Urothelium cell line (cell line): ENCODE measurements at regions not wholly inside any gene's neighbourhood (a gene's known extent, or its start where the extent isn't known, plus 50 kb on each side); places are given as distances from the start of the nearest gene placed in this dataset.
"Not testable (repeated sequence)": the region's sequence is repeated elsewhere in the genome, so short reads cannot be mapped to it uniquely, and the experiment has no call there.

ENCODE experiments used
- DNase-seq: peaks from one replicate; pipeline ENCODE4 v3.0.0; 2011; ENCODE audit warnings: low spot score, mixed read lengths
- FAIRE-seq: peaks from 2 replicates; lab custom pipeline; 2011; peaks lifted over from hg19 to GRCh38; lab: Jason Lieb, UNC

GRCh38 chr3:95310560-95310959, 1247.7 kb downstream of the NSUN3 start:
- no peak for DNase-seq
- FAIRE-seq: no peak

DNA sequence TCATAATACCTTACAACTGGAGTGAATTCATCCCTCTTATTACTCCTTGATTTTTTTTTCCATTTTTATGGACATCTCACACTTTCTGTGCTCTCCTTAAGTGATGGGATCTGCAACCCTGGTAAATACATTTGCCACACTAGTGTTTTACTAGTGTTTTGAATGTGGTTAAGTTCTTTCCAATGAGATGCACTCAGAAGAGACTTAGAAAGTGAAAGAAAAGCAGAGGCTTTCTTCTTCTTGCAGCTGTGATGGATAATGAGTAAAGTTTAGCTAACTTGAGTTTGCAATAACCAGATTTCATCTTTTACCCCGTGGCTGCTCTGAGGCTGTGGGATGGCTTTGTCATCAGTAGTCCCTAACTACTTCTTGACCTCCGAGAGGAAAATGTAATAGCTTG, 1248.4 kb downstream of the NSUN3 start:
- no peak for DNase-seq
- no peak for FAIRE-seq

DNA sequence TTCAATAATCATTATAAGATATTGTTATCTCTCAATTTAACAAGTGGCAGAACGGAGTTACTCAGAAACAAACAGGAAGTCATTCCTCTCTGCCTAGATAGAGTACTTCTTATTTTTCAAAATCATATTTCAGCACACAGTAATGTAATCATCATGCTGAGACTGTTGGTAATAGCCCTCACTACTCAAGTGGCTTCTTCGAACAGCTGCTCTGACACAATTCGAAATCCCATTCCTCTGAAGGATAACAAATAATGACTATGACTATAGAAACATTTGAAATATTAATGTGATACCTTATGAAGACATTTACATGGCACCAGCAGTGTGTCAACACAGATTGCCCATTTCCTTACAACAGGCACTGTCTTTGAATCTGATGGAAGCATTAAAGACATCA, 1249.8 kb downstream of the NSUN3 start:
- FAIRE-seq (no peak), DNase-seq (no peak)

DNA sequence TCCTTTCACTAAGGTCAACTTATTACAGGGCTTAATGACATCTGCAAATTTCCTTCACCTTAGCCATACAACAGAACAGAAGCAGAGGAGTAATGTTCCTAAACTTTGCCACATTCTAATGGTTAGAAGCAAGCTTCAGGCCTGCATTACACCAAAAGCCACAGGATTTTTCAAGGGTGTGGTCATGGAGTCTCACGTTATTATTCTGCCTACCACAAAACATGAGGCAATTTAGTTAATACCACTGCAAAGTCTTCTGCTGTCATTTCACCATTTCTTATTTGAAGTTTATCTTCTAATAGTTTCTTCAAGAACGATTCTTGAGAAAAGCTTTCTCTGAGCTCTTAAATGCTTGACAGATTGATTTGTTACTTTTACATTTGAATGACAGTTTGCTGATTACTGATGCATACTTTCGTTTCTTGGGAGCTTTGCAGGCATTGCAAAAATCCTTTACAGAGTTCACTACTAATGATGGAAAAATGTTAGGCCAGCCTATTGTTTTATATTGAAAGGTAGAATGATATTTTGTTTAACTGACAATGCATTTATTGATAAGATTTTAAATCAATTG, 1257.1 kb downstream of the NSUN3 start:
- FAIRE-seq (no peak), DNase-seq (no peak)

DNA sequence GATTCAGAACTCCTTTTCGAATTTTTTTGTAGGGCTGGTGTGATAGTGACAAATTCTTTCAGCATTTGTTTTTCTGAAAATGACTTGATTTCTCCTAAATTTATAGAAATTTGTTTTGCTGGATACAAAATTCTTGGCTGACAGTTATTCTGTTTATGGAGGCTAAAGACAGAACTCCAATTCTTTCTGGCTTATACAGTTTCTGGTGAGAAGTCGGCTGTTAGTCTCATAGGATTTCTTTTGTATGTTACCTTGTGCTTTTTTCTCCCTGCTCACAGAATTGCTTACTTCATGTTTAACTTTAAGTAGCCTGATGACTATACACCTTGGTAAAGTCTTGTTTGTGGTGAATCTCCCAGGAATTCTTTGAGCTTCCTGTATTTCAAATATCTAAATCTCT, 1264.6 kb downstream of the NSUN3 start:
- no peak for FAIRE-seq
- DNase-seq: no peak

DNA sequence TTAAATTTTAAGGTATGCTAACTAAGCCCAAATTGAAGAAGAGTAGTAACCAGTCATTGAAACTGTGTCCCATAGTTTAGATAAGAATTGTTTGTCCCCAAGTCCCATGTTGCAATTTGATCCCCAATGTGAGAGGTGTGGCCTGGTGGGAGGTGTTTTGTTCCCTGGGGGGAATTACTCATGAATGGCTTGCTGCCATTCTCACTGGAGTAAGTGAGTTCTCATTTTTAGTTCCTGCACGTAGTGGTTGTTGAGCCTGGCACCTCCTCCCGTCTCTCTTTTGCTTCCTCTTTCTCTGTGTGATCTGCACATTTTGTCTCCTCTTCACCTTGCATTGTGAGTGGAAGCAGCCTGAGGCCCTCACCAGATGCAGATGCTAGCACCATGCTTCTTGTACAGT, 1271.0 kb downstream of the NSUN3 start:
- FAIRE-seq: peak; percentile 50
- DNase-seq: no peak

- DNase-seq: no peak
- FAIRE-seq: no peak
Observed at GRCh38 chr3:95334461-95334860, 1271.6 kb downstream of the NSUN3 start.

GRCh38 chr3:95335517-95335916, 1272.7 kb downstream of the NSUN3 start:
- FAIRE-seq (no peak), DNase-seq (no peak)

GRCh38 chr3:95338446-95338845, 1275.6 kb downstream of the NSUN3 start:
- DNase-seq (no peak), FAIRE-seq (no peak)

GRCh38 chr3:95341314-95341713, 1278.5 kb downstream of the NSUN3 start:
- DNase-seq: no peak
- no peak for FAIRE-seq

GRCh38 chr3:95343228-95343627, 1280.4 kb downstream of the NSUN3 start:
- DNase-seq (no peak), FAIRE-seq (no peak)

- no peak for DNase-seq
- FAIRE-seq: no peak
Observed at GRCh38 chr3:95343767-95344166, 1280.9 kb downstream of the NSUN3 start.

GRCh38 chr3:95347936-95348335, 1285.1 kb downstream of the NSUN3 start:
- not testable (repeated sequence) for DNase-seq, FAIRE-seq

DNA sequence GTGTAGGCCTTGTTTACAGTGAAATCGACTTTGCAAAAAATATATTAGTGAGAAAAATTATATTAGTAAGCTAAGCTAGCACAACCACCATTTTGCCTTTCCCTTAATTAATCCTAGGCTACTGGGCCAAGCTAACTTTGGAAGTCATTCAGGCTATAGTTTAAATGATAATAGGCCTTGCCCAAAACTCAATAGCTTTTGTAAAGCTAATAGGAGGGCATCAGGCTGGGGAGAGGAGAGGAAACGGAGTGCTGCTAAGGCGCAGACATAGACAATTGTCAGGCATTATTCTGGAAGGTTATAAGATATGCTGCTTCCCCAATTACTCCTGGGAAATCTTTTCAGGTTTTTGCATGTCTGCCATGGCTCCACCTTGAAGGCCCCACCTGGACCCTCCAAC, 1286.0 kb downstream of the NSUN3 start:
- no peak for FAIRE-seq
- DNase-seq: no peak

DNA sequence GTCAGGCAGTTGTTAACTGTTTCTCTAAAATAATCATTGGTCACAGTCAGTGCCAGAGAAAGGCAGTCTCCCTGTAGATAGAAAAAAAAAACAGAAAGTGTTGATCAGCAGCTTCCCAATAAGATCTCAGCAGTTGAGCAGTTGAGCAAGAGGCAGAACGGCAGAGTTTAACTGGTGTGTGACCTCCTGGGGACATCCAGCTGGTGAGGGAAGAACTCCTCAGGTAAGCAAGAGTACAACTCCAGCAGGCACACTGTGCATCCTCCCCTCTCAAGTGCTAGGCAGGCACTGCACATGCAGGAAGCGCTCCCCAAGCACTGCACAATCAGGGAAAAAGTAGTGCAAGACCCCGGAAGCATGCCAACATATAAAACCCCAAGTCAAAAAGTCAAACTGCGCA, 1287.2 kb downstream of the NSUN3 start:
- DNase-seq: no peak
- FAIRE-seq: no peak

DNA sequence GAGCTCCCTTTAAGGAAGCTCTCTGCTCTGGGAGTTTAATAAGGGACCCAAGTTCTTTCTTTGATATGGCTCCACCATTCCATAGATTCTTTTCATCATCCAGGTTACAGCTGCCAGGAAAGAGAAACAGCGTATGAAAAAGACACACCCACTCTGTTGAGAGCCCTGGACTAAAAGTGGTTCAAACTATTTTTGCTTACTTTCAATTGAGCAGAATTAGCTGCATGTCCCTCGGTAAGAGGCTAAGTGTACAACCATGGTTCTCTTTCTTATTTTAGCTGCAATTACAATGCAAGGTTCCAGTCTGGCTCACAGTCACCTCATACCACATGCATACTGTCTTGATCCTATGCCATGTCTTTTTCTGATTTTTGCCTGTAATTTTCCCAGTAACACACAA, 1288.3 kb downstream of the NSUN3 start:
- FAIRE-seq (no peak), DNase-seq (no peak)

DNA sequence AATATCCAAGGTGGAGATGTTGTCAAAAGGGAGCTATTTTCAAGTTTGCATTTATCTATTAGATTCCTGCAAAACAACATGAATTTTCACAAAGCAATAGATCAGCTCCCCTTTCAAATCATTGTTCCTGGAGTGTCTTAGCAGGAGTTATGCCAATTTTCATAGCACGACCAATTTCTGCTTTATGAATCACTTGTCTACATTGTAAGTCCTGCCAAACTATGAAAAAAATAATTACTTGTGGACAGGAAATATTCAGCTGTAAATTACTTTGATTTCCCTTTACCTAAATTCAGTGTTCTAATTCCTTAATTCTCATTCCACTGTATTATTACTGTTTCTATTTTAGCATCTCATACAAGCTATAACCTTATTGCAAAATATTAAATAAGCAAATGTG, 1289.6 kb downstream of the NSUN3 start:
- no peak for FAIRE-seq
- no peak for DNase-seq

DNA sequence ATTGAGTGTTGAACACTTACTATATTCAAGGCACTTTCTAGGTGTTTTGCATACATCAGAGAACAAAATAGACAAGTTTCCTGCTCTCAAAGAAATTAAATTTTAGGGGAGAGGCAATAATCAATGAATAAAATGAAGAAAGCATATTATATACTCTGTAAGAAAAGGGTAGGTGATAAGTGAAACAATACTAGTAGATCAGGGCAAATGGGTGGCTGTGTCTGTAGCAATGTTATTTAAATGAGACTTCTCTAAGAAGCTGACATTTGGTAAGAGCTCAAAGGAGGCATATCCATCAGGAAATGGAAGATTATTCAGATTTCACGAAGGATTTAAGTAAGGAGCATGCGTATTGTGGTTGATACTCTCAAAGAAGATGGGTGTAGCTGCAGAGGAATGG, 1291.6 kb downstream of the NSUN3 start:
- FAIRE-seq (no peak), DNase-seq (no peak)

DNA sequence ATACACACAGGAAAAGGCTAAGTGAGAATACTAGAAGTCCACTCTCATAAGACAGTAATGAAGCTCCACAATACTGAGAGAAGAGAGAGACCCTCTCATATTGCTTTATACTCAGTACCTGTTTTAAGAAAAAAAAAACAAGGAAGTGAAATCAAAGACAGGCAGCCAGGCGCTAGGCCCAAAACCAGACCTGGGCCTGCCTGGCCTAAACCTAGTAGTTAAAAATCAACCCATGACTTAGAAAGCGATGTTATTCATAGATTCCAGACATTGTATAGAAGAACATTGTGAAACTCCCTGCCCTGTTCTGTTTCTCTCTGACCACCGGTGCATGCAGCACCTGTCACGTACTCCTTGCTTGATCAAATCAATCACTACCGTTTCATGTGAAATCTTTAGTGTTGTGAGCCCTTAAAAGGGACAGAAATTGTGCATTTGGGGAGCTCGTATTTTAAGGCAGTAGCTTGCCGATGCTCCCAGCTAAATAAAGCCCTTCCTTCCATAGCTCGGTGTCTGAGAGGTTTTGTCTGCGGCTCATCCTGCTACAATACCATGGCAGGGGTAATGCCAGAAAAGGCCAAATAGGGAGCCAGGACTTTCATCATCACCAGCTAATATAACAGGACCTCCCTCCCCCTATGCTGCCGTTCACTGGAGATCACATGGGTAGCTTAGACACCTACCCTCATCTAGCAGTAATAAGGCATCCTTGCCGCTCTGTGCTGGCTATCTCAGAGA, 1294.1 kb downstream of the NSUN3 start:
- no peak for FAIRE-seq
- no peak for DNase-seq

GRCh38 chr3:95387242-95388021, 1324.6 kb downstream of the NSUN3 start:
- FAIRE-seq (no peak), DNase-seq (no peak)

DNA sequence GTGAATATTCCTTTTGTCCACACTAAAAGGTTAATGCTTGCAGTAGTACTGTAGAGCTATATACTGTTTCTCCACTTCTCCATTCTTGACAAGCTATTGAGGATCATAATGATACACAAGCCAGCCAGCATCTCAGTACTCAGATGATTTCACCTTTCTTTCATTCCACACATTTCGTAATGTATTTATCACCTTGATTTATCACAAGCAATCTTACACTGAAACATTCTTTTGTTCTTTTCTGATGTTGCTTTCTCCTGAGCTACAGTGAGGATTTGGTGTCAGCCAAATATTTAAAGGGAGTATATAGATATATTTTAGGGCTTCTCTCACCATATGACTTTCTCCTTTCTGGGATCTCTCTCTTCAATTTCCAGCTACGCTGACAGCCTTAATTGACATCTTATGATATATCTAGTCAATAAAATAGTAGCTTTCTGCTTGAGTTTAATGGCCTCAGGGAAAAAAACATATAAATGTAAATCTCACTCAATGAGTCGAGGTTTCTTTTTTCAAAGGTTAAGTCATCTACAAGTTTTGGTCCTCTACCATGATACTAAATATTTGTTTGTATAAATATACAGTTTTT, 1327.0 kb downstream of the NSUN3 start:
- FAIRE-seq (peak; percentile 5), DNase-seq (no peak)

GRCh38 chr3:95394286-95394685, 1331.4 kb downstream of the NSUN3 start:
- FAIRE-seq (no peak), DNase-seq (no peak)
